Keratinocyte (primary cell): ENCODE measurements at regions not wholly inside any gene's neighbourhood (a gene's known extent, or its start where the extent isn't known, plus 50 kb on each side); places are given as distances from the start of the nearest gene placed in this dataset.
"Not testable (repeated sequence)": the region's sequence is repeated elsewhere in the genome, so short reads cannot be mapped to it uniquely, and the experiment has no call there.

Experiments
- DNase-seq: peaks from one replicate; pipeline ENCODE4 v3.0.0-alpha.2; 2011; ENCODE audit warnings: low read depth, missing footprints, low spot score
- FAIRE-seq: peaks from 2 replicates; lab custom pipeline; 2011; peaks lifted over from hg19 to GRCh38; lab: Jason Lieb, UNC
- H2AFZ ChIP-seq: 2 replicates; pipeline ENCODE4 v1.6.0; 2012; ENCODE audit warnings: low read length, control low read depth, inconsistent platforms; ENCODE audit not compliant: control insufficient read depth
- H3K27ac ChIP-seq: 2 replicates; pipeline ENCODE4 v1.5.1; 2011; ENCODE audit warnings: low read length; ENCODE audit not compliant: control insufficient read depth, insufficient read depth
- H3K27me3 ChIP-seq: 3 replicates; pipeline ENCODE4 v1.6.0; 2011; ENCODE audit warnings: low read length; ENCODE audit not compliant: control insufficient read depth, insufficient read depth; ENCODE audit errors: extremely low read depth
- H3K36me3 ChIP-seq, 2 experiments: 2 replicates in 1 of 2; 3 replicates in 1 of 2; pipeline ENCODE4 v1.5.1; 2011; ENCODE audit warnings: low read length in 2 of 2, mild to moderate bottlenecking in 1 of 2; ENCODE audit not compliant: control insufficient read depth in 2 of 2, insufficient read depth in 2 of 2; ENCODE audit errors: extremely low read depth in 1 of 2
- H3K4me1 ChIP-seq: 3 replicates; pipeline ENCODE4 v1.5.1; 2011; ENCODE audit warnings: low read length; ENCODE audit not compliant: control insufficient read depth, insufficient read depth; ENCODE audit errors: extremely low read depth
- H3K4me2 ChIP-seq: 3 replicates; pipeline ENCODE4 v1.6.0; 2011; ENCODE audit warnings: low read depth, low read length; ENCODE audit not compliant: control insufficient read depth, insufficient read depth; ENCODE audit errors: extremely low read depth
- H3K4me3 ChIP-seq, 3 experiments: fragments of 200-600 bp in 1 of 3; sonication (generic) in 1 of 3; 2 replicates in 2 of 3; 3 replicates in 1 of 3; pipeline ENCODE4 v1.5.1; 2011 to 2016; ENCODE audit warnings: low read length in 3 of 3, mild to moderate bottlenecking in 3 of 3, control low read depth in 2 of 3, inconsistent platforms in 1 of 3, low read depth in 1 of 3, mixed read lengths in 1 of 3, mixed run types in 1 of 3, moderate library complexity in 1 of 3; ENCODE audit not compliant: control insufficient read depth in 2 of 3, insufficient read depth in 2 of 3; ENCODE audit errors: extremely low read depth in 1 of 3
- H3K79me2 ChIP-seq: 2 replicates; pipeline ENCODE4 v1.6.0; 2012; ENCODE audit warnings: low read length; ENCODE audit not compliant: control insufficient read depth, insufficient read depth
- H3K9ac ChIP-seq: 3 replicates; pipeline ENCODE4 v1.6.0; 2011; ENCODE audit warnings: low read length; ENCODE audit not compliant: control insufficient read depth, insufficient read depth; ENCODE audit errors: extremely low read depth
- H3K9me1 ChIP-seq: 3 replicates; pipeline ENCODE4 v1.6.0; 2011; ENCODE audit warnings: low read length; ENCODE audit not compliant: control insufficient read depth, insufficient read depth; ENCODE audit errors: extremely low read depth
- H3K9me3 ChIP-seq: 2 replicates; pipeline ENCODE4 v1.5.1; 2012; ENCODE audit warnings: low read depth, low read length; ENCODE audit not compliant: control insufficient read depth
- H4K20me1 ChIP-seq: 3 replicates; pipeline ENCODE4 v1.6.0; 2011; ENCODE audit warnings: low read length; ENCODE audit not compliant: control insufficient read depth, insufficient read depth; ENCODE audit errors: extremely low read depth
- EZH2 ChIP-seq: IDR thresholded peaks from one replicate; pipeline ENCODE4 v1.6.1; 2012; ENCODE audit warnings: inconsistent platforms, mild to moderate bottlenecking, low read length, moderate library complexity
- dilution Hi-C: fragments of 300-500 bp; cut with MboI; formaldehyde crosslinking; loops from one replicate; pipeline ENCODE4 v1.7.0; 2020; ENCODE audit warnings: low sequenced_read_pairs; ENCODE audit not compliant: extremely low pct_ligation_motif_present
- TF ChIP-seq, protein P1 (sequence below), 3 experiments: IDR thresholded peaks in 1 of 3; conservative IDR thresholded peaks in 1 of 3; optimal IDR thresholded peaks in 1 of 3; 2 replicates in 2 of 3; 3 replicates in 1 of 3; pipeline versions ENCODE3 to v1.5.1; 2011; ENCODE audit warnings: low read length in 3 of 3, mild to moderate bottlenecking in 3 of 3, moderate library complexity in 2 of 3, control low read depth in 1 of 3, inconsistent platforms in 1 of 3; ENCODE audit not compliant: insufficient read depth in 2 of 3; ENCODE audit errors: extremely low read depth in 1 of 3

DNA sequence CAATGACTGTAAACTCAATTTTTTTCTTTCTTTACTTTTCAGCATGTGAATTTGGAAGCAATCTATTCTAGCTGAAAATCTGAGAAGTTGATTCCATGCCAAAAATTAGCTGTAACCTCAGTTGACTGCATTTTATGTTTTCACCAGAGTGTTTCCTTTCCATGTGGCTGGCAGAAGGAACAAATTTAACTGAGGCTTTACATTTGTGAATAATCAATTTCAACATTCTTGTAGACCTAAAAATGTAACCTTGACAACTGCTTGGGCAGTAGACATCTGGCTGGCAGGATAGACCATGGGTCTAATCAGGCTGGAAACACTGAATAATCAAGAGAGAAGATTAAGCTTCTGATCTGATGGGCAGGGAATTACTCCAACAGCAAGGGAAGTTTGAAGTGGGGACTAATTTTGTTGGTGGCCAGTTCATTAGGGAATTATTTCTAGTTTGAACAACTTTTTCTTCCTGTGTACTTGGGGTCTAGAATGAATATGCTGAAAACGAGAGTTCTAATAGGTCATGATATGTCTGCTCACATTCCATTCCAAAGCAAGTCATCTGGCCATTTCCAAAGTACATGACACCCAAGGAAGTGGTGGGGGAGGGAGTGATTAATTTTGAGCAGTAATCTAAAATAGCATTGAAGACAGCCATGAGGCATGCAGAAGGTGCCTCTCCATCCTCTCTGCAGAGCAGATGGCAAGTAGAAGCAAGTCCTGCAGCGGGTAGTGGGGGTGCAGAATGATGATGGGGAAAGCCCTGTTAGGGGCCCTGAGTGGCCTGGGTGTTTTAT, 68.2 kb downstream of the ATP23 start:
- no peaks in the 10 kb centered on the region for H3K36me3 ChIP-seq
- no peak overlapping the region for H2AFZ ChIP-seq
- no peaks in the 10 kb centered on the region for H3K9me1 ChIP-seq
- no peak overlapping the region for H3K4me2 ChIP-seq
- dilution Hi-C loops: no loop called here
- H3K27ac ChIP-seq: no peak overlapping the region
- no peaks in the 10 kb centered on the region for H3K27me3 ChIP-seq
- DNase-seq: no peak
- FAIRE-seq: no peak
- no peak overlapping the region for H3K9ac ChIP-seq
- no peaks in the 10 kb centered on the region for H4K20me1 ChIP-seq
- TF ChIP-seq EZH2: no peak
- TF ChIP-seq, protein P1, sequence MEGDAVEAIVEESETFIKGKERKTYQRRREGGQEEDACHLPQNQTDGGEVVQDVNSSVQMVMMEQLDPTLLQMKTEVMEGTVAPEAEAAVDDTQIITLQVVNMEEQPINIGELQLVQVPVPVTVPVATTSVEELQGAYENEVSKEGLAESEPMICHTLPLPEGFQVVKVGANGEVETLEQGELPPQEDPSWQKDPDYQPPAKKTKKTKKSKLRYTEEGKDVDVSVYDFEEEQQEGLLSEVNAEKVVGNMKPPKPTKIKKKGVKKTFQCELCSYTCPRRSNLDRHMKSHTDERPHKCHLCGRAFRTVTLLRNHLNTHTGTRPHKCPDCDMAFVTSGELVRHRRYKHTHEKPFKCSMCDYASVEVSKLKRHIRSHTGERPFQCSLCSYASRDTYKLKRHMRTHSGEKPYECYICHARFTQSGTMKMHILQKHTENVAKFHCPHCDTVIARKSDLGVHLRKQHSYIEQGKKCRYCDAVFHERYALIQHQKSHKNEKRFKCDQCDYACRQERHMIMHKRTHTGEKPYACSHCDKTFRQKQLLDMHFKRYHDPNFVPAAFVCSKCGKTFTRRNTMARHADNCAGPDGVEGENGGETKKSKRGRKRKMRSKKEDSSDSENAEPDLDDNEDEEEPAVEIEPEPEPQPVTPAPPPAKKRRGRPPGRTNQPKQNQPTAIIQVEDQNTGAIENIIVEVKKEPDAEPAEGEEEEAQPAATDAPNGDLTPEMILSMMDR (optimal IDR thresholded peaks at IDR 0.05 in 1 of 3, IDR thresholded peaks at IDR 0.05 in 1 of 3, conservative IDR thresholded peaks at IDR 0.05 in 1 of 3; ENCODE audit: extremely low read depth in 1 of 3, insufficient read depth in 2 of 3, low read length in 3 of 3): no peak
- H3K4me3 ChIP-seq: no peak overlapping the region
- H3K4me1 ChIP-seq: no peaks in the 10 kb centered on the region
- H3K9me3 ChIP-seq: no peaks in the 10 kb centered on the region
- no peaks in the 10 kb centered on the region for H3K79me2 ChIP-seq

DNA sequence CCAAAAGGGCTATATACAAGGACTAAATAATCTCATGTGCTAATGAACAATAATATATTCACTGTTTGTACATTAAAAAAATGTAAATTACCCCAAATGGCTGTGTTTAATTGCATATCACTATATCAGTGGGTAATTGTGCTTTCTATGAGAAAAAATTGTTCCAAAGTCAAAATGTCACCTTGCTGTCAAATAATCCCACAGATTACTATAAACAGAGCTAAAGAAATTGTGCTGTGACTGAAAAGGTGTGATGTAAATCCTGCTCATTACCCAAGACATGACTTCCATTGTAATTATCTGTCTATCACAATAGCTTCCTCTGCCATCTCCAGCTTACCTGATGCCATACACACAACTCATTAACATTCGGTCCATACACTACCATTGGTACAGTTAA, 70.3 kb downstream of the ATP23 start:
- FAIRE-seq (no peak), DNase-seq (no peak)
- no peaks in the 10 kb centered on the region for H3K4me1 ChIP-seq
- TF ChIP-seq EZH2: no peak
- TF ChIP-seq, protein P1 (optimal IDR thresholded peaks at IDR 0.05 in 1 of 3, IDR thresholded peaks at IDR 0.05 in 1 of 3, conservative IDR thresholded peaks at IDR 0.05 in 1 of 3; ENCODE audit: extremely low read depth in 1 of 3, insufficient read depth in 2 of 3, low read length in 3 of 3): no peak
- no peaks in the 10 kb centered on the region for H3K36me3 ChIP-seq
- no peaks in the 10 kb centered on the region for H3K27me3 ChIP-seq
- H2AFZ ChIP-seq: no peak overlapping the region
- H3K9ac ChIP-seq: no peak overlapping the region
- H3K79me2 ChIP-seq: no peaks in the 10 kb centered on the region
- no peaks in the 10 kb centered on the region for H3K9me3 ChIP-seq
- H3K4me3 ChIP-seq: no peak overlapping the region
- H3K4me2 ChIP-seq: no peak overlapping the region
- no peak overlapping the region for H3K27ac ChIP-seq
- no peaks in the 10 kb centered on the region for H4K20me1 ChIP-seq
- dilution Hi-C loops: no loop called here
- H3K9me1 ChIP-seq: no peaks in the 10 kb centered on the region

DNA sequence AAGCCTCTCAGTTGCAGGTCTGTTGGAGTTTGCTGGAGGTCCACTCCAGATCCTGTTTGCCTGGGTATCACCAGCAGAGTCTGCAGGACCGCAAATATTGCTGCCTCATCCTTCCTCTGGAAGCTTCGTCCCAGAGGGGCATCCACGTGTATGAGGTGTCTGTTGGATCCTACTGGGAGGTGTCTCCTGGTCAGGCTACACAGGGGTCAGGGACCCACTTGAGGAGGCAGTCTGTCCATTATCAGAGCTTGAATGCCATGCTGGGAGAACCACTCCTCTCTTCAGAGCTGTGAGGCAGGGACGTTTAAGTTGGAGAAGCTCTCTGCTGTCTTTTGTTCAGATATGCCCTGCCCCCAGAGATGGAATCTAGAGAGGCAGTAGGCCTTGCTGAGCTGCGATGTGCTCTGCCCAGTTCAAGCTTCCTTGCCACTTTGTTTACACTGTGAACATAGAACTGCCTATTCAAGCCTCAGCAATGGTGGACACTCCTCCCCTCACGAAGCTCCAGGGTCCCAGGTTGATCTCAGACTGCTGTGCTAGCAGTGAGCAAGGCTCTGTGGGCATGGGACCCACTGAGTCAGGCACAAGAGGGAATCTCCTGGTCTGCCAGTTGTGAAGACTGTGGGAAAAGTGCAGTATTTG, 81.1 kb downstream of the ATP23 start:
- H3K9ac ChIP-seq, H3K4me3 ChIP-seq, H4K20me1 ChIP-seq, H2AFZ ChIP-seq, H3K27me3 ChIP-seq, FAIRE-seq, H3K4me2 ChIP-seq, H3K4me1 ChIP-seq, H3K79me2 ChIP-seq, H3K9me3 ChIP-seq, DNase-seq, H3K9me1 ChIP-seq, dilution Hi-C loops, H3K27ac ChIP-seq, H3K36me3 ChIP-seq: not testable (repeated sequence)
